Kidney (tissue), 13 donors: ENCODE measurements at regions not wholly inside any gene's neighbourhood (a gene's known extent, or its start where the extent isn't known, plus 50 kb on each side); places are given as distances from the start of the nearest gene placed in this dataset.

Experiments used
- DNase-seq, 5 donors: peaks; one replicate each; pipeline ENCODE4 v3.0.0-alpha.2; 2013 to 2020
- FAIRE-seq: peaks from 2 replicates; lab custom pipeline; 2012; peaks lifted over from hg19 to GRCh38; lab: Jason Lieb, UNC
- H3K27ac ChIP-seq, 2 donors: one replicate each; pipeline ENCODE4 v1.7.0; 2013; ENCODE audit warnings: low read depth in 2 of 2, low read length in 2 of 2, inconsistent platforms in 1 of 2
- H3K27me3 ChIP-seq: one replicate; pipeline ENCODE4 v1.7.1; 2013; ENCODE audit warnings: low read length, inconsistent platforms; ENCODE audit not compliant: control insufficient read depth, insufficient read depth
- H3K36me3 ChIP-seq, 3 donors: one replicate each; pipeline versions ENCODE4 v1.7.0 to v1.7.1; 2013; ENCODE audit warnings: low read length in 3 of 3, control low read depth in 1 of 3, inconsistent platforms in 1 of 3; ENCODE audit not compliant: insufficient read depth in 3 of 3, control insufficient read depth in 2 of 3
- H3K4me1 ChIP-seq, 3 donors: one replicate each; pipeline versions ENCODE4 v1.7.0 to v1.7.1; 2013; ENCODE audit warnings: low read length in 3 of 3, inconsistent platforms in 1 of 3, low read depth in 1 of 3; ENCODE audit not compliant: control insufficient read depth in 2 of 3, insufficient read depth in 2 of 3
- H3K4me3 ChIP-seq, 3 donors: one replicate each; pipeline versions ENCODE4 v1.7.0 to v1.8.1; 2013; ENCODE audit warnings: low read length in 3 of 3, control low read depth in 1 of 3, inconsistent platforms in 1 of 3
- H3K9ac ChIP-seq, 3 donors: one replicate each; pipeline versions ENCODE4 v1.7.0 to v1.7.1; 2013; ENCODE audit warnings: low read length in 3 of 3, control low read depth in 1 of 3, inconsistent platforms in 1 of 3
- H3K9me3 ChIP-seq, 3 donors: one replicate each; pipeline versions ENCODE4 v1.7.0 to v1.7.1; 2013; ENCODE audit warnings: low read length in 3 of 3, control low read depth in 1 of 3, inconsistent platforms in 1 of 3; ENCODE audit not compliant: control insufficient read depth in 2 of 3, insufficient read depth in 1 of 3
- intact Hi-C: fragments of 100-400 bp; cut with DNase I; formaldehyde crosslinking; loops from one replicate; pipeline ENCODE4 v1.11.1; 2022
- TF ChIP-seq, protein P1 (sequence below): IDR thresholded peaks from 3 replicates; pipeline ENCODE4 v1.5.1; 2012; ENCODE audit warnings: mild to moderate bottlenecking, moderate library complexity, borderline replicate concordance; ENCODE audit not compliant: insufficient read depth; ENCODE audit errors: extremely low read depth
- donor health status: control.
- donor health status: control.
- donor health status: control.
- donor health status: control.
- donor health status: control.
- donor health status: DM: yes; HTN: yes; CAD: no.
- donor health status: Normal renal cell carcinoma (clear cell type).

DNA sequence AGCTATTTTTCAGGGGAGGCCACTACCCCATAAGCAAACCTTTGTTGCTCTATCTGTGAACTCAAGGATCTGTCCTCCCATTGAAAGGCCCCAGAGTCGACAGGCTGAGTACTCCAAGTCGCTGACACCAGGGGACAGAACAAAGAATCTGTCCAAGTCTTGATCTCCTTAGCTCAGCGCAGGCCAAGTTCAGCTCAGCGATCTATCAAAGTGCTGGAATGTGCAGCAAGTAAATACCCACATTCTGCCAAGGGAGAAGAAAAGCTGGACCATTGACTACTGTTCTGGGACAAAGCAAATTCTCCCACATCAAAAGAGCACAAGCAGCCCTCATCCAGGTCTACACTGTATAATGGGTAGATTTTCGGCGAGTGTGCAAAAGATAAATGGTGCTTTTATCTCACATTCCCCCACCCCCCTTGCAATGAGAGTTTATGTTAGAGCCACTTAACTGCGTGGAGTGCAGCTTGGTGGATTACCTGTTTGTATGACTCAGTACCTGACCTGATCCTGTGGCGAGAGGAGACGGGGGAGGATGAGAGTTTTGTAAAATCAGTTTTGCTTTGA is 391.7 kb upstream of the SGCG start:
- no peak overlapping the region for H3K27ac ChIP-seq
- H3K36me3 ChIP-seq, result no peaks in the 10 kb centered on the region
- no peak overlapping the region for H3K9ac ChIP-seq
- FAIRE-seq, result no peak
- intact Hi-C loops, result no loop called here
- TF ChIP-seq, protein P1, sequence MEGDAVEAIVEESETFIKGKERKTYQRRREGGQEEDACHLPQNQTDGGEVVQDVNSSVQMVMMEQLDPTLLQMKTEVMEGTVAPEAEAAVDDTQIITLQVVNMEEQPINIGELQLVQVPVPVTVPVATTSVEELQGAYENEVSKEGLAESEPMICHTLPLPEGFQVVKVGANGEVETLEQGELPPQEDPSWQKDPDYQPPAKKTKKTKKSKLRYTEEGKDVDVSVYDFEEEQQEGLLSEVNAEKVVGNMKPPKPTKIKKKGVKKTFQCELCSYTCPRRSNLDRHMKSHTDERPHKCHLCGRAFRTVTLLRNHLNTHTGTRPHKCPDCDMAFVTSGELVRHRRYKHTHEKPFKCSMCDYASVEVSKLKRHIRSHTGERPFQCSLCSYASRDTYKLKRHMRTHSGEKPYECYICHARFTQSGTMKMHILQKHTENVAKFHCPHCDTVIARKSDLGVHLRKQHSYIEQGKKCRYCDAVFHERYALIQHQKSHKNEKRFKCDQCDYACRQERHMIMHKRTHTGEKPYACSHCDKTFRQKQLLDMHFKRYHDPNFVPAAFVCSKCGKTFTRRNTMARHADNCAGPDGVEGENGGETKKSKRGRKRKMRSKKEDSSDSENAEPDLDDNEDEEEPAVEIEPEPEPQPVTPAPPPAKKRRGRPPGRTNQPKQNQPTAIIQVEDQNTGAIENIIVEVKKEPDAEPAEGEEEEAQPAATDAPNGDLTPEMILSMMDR, result no peak
- no peaks in the 10 kb centered on the region for H3K9me3 ChIP-seq
- H3K27me3 ChIP-seq, result no peaks in the 10 kb centered on the region
- H3K4me3 ChIP-seq, result no peak overlapping the region
- no peaks in the 10 kb centered on the region for H3K4me1 ChIP-seq
- DNase-seq, result no peak

DNA sequence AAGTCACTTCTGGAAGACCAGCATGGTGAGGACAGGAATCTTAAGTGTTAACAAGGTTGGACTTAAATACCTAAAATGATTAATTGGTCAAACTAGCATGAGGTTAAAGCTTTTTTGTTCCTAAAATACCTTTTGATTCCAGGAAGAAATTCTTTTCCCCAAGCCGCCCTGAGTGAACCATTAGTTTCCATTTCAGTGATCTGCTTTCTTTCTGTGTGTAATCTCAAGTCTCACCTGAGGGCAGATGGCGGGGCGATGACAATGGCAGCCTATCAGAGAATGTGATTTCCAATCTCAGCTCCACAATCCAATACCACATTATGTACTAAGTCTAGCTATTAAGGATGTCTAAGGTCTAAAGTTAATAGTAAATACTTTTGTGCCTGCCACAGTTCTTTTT is 390.9 kb upstream of the SGCG start:
- no peak overlapping the region for H3K9ac ChIP-seq
- intact Hi-C loops, result loop anchor here (10.0 kb wide), 1 partner anchor 385 kb away; no protein-coding TSS in a partner anchor
- H3K27ac ChIP-seq, result no peak overlapping the region
- H3K9me3 ChIP-seq, result no peaks in the 10 kb centered on the region
- no peaks in the 10 kb centered on the region for H3K36me3 ChIP-seq
- no peaks in the 10 kb centered on the region for H3K4me1 ChIP-seq
- DNase-seq (peak in 1 of 5 donors; percentile 19), FAIRE-seq (no peak)
- H3K27me3 ChIP-seq, result no peaks in the 10 kb centered on the region
- no peak overlapping the region for H3K4me3 ChIP-seq
- TF ChIP-seq, protein P1, result no peak

DNA sequence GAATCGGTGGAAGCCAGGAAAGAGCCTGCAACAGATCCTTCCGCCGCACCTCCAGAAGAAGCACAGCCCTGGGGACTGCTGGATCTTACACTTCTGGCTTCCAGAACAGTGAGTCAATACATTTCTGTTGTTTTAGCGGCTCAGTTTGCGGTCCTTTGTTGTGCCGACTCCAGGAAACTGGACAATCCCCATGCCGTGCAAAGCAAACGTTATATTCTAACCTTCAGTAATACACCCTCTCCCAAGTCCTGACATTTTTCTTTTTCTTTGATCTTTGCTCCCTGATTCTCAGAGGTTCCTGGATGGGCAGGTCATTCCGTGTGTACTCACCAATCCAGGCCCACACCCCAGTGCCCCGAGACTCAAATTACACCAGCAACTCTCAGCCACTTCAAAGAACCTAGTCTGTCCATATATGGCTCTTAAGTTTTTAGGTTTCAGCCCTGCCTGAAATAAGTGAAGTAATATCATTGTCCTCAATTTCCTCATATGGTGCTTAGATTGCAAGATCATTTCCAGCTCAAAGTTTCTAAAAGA is 387.1 kb upstream of the SGCG start:
- intact Hi-C loops, result loop anchor here (10.0 kb wide), 1 partner anchor 381 kb away; no protein-coding TSS in a partner anchor
- FAIRE-seq (no peak), DNase-seq (peak in 3 of 5 donors; percentile 26 to 35 (median 33))
- Histone ChIP-seq H3K4me1 (no peaks in the 10 kb centered on the region), H3K9ac (no peak overlapping the region), H3K27ac (no peak overlapping the region), H3K4me3 (no peak overlapping the region), H3K36me3 (no peaks in the 10 kb centered on the region), H3K27me3 (no peaks in the 10 kb centered on the region), H3K9me3 (no peaks in the 10 kb centered on the region)
- TF ChIP-seq, protein P1, result no peak
